ENCODE measurements at regions not wholly inside any gene's neighbourhood (a gene's known extent, or its start where the extent isn't known, plus 50 kb on each side); places are given as distances from the start of the nearest gene placed in this dataset.

DNA sequence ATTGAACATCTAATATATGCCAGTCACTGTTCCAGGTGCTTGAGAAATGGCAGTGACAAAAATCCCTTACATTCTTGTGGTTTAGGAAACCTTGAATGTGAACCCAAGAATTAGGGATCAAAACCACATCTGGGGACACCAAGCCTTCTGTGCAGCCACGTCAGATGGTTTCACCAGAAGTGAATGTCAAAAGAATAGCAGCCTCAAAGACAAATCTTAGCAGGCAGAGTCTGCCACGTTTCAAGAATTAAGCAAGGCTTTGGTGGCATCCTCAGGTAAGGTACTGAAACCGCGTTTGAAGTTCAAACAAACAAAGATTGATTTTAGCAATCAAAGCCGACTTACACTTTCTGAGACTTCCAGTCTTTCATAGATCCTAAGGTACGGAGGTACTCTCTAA, 225.5 kb upstream of the GNAI1 start:
- TF ChIP-seq GATA3 (IDR thresholded peaks at IDR 0.05; ENCODE audit: low read depth, low read length) (no peak), GATA2 (IDR thresholded peaks at IDR 0.05; ENCODE audit: low read depth, low read length) (no peak)

Data from SH-SY5Y (cell line).